Tibial nerve (tissue), 4 donors: ENCODE measurements at regions not wholly inside any gene's neighbourhood (a gene's known extent, or its start where the extent isn't known, plus 50 kb on each side); places are given as distances from the start of the nearest gene placed in this dataset.

Experiments
- DNase-seq, 2 donors: peaks; one replicate each; pipeline ENCODE4 v3.0.0-alpha.2; 2019; ENCODE audit warnings: low spot score in 2 of 2
- H3K27ac ChIP-seq, 4 donors: fragments of 200-600 bp; sonication (generic) in 3 of 4; one replicate each; pipeline ENCODE4 v1.5.1; 2017 to 2019; ENCODE audit warnings: mild to moderate bottlenecking in 1 of 4
- H3K27me3 ChIP-seq, 2 donors: fragments of 200-600 bp; sonication (generic) in 1 of 2; one replicate each; pipeline versions ENCODE4 v1.5.1 to v1.6.0; 2017 to 2019
- H3K36me3 ChIP-seq, 3 donors: fragments of 200-600 bp; sonication (generic); one replicate each; pipeline ENCODE4 v1.5.1; 2018 to 2019
- H3K4me1 ChIP-seq, 4 donors: fragments of 200-600 bp; sonication (generic) in 3 of 4; one replicate each; pipeline ENCODE4 v1.5.1; 2017 to 2019
- H3K4me3 ChIP-seq, 4 donors: fragments of 200-600 bp; sonication (generic) in 3 of 4; one replicate each; pipeline ENCODE4 v1.5.1; 2017 to 2019; ENCODE audit warnings: mild to moderate bottlenecking in 1 of 4, moderate library complexity in 1 of 4
- H3K9me3 ChIP-seq, 4 donors: fragments of 200-600 bp; sonication (generic) in 3 of 4; one replicate each; pipeline ENCODE4 v1.5.1; 2017 to 2019
- CTCF ChIP-seq, 5 experiments: fragments of 200-600 bp in 3 of 5; fragments of 450-650 bp in 2 of 5; sonication (generic) in 3 of 5; IDR thresholded peaks; one replicate each; pipeline ENCODE4 v1.5.1; 2016 to 2019; ENCODE audit warnings: antibody characterized with exemption in 5 of 5, mild to moderate bottlenecking in 3 of 5, moderate library complexity in 2 of 5
- EP300 ChIP-seq, 2 donors: sonication (generic); formaldehyde crosslinking; IDR thresholded peaks; one replicate each; pipeline ENCODE4 v1.6.1; 2017; ENCODE audit warnings: antibody characterized with exemption in 2 of 2, mild to moderate bottlenecking in 1 of 2
- POLR2A ChIP-seq, 2 donors: fragments of 450-650 bp; IDR thresholded peaks; one replicate each; pipeline ENCODE4 v1.6.1; 2017; ENCODE audit warnings: antibody characterized with exemption in 2 of 2, mild to moderate bottlenecking in 2 of 2, moderate library complexity in 2 of 2
- WGBS, 2 donors: methylation state at CpG; one replicate each; pipeline ENCODE4 v1.1.5; 2018; 5-methylcytosine and 5-hydroxymethylcytosine counted together

- TF ChIP-seq POLR2A (IDR thresholded peaks at IDR 0.05) (no peak), EP300 (IDR thresholded peaks at IDR 0.05) (no peak), CTCF (IDR thresholded peaks at IDR 0.05) (no peak)
- Histone ChIP-seq H3K9me3 (peaks cover 0 to 5% (median 0%) of the 10 kb centered on the region in 4 donors), H3K4me1 (no peaks in the 10 kb centered on the region), H3K27ac (no peak overlapping the region), H3K27me3 (no peaks in the 10 kb centered on the region), H3K36me3 (no peaks in the 10 kb centered on the region), H3K4me3 (no peak overlapping the region)
- WGBS, 2 donors: 62 to 69% methylated on average over 2 of the region's 2 CpGs
- DNase-seq: no peak
Measured at GRCh38 chr5:114988096-114988495, 181.6 kb downstream of the TRIM36 start.

- DNase-seq: no peak
- Histone ChIP-seq H3K4me1 (no peaks in the 10 kb centered on the region), H3K9me3 (peaks cover 0 to 2% (median 0%) of the 10 kb centered on the region in 4 donors), H3K4me3 (no peak overlapping the region), H3K27me3 (no peaks in the 10 kb centered on the region), H3K27ac (no peak overlapping the region), H3K36me3 (no peaks in the 10 kb centered on the region)
- TF ChIP-seq POLR2A (IDR thresholded peaks at IDR 0.05): no peak
- no peak for TF ChIP-seq EP300 (IDR thresholded peaks at IDR 0.05)
- TF ChIP-seq CTCF (IDR thresholded peaks at IDR 0.05): no peak
- 77 to 86% methylated on average over 2 of the region's 2 CpGs for WGBS, 2 donors
Measured at GRCh38 chr5:114984796-114985195, 184.9 kb downstream of the TRIM36 start.

GRCh38 chr5:114981111-114981510, 188.6 kb downstream of the TRIM36 start:
- WGBS, 2 donors: 71 to 76% methylated on average over 3 of the region's 3 CpGs

GRCh38 chr5:114977979-114978573, 191.6 kb downstream of the TRIM36 start:
- DNase-seq: no peak
- Histone ChIP-seq H3K36me3 (no peaks in the 10 kb centered on the region), H3K27ac (no peak overlapping the region), H3K9me3 (no peaks in the 10 kb centered on the region), H3K4me1 (no peaks in the 10 kb centered on the region), H3K4me3 (no peak overlapping the region), H3K27me3 (no peaks in the 10 kb centered on the region)
- TF ChIP-seq CTCF (IDR thresholded peaks at IDR 0.05) (no peak), POLR2A (IDR thresholded peaks at IDR 0.05) (no peak), EP300 (IDR thresholded peaks at IDR 0.05) (no peak)
- 82 to 85% methylated on average over 4 of the region's 4 CpGs for WGBS, 2 donors

More at GRCh38 chr5:114981111-114981510, 188.6 kb downstream of the TRIM36 start:
- H3K27me3 ChIP-seq: no peaks in the 10 kb centered on the region
- no peak for TF ChIP-seq POLR2A (IDR thresholded peaks at IDR 0.05)
- TF ChIP-seq EP300 (IDR thresholded peaks at IDR 0.05): no peak
- no peak for TF ChIP-seq CTCF (IDR thresholded peaks at IDR 0.05)
- no peak for DNase-seq
- no peaks in the 10 kb centered on the region for H3K4me1 ChIP-seq
- no peak overlapping the region for H3K4me3 ChIP-seq
- H3K9me3 ChIP-seq: no peaks in the 10 kb centered on the region
- no peak overlapping the region for H3K27ac ChIP-seq
- H3K36me3 ChIP-seq: no peaks in the 10 kb centered on the region

- WGBS, 2 donors: 80 to 82% methylated on average over 1 of the region's 1 CpG
- Histone ChIP-seq H3K9me3 (no peaks in the 10 kb centered on the region), H3K36me3 (no peaks in the 10 kb centered on the region), H3K27me3 (no peaks in the 10 kb centered on the region), H3K27ac (no peak overlapping the region), H3K4me1 (no peaks in the 10 kb centered on the region), H3K4me3 (no peak overlapping the region)
- TF ChIP-seq EP300 (IDR thresholded peaks at IDR 0.05): no peak
- TF ChIP-seq CTCF (IDR thresholded peaks at IDR 0.05): no peak
- TF ChIP-seq POLR2A (IDR thresholded peaks at IDR 0.05): no peak
- DNase-seq: no peak
Measured at GRCh38 chr5:114969482-114969881, 200.2 kb downstream of the TRIM36 start.
